ENCODE measurements at regions not wholly inside any gene's neighbourhood (a gene's known extent, or its start where the extent isn't known, plus 50 kb on each side); places are given as distances from the start of the nearest gene placed in this dataset.

GRCh38 chr3:94609908-94610307 is 547.0 kb downstream of the NSUN3 start:
- Histone ChIP-seq H3K4me1 (ENCODE audit: insufficient read depth) (peaks cover 7% of the 10 kb centered on the region; the same call in 1 of the 2 replicates), H4K20me1 (replicated peaks; ENCODE audit: insufficient read depth) (no peaks in the 10 kb centered on the region), H3K36me3 (ENCODE audit: insufficient read depth) (no peaks in the 10 kb centered on the region), H3F3A (replicated peaks; ENCODE audit: low read depth) (no peaks in the 10 kb centered on the region), H3K4me2 (no peak overlapping the region), H3K9me2 (ENCODE audit: insufficient read depth) (no peaks in the 10 kb centered on the region), H3K79me2 (replicated peaks; ENCODE audit: insufficient read depth) (no peaks in the 10 kb centered on the region), H3K27ac (ENCODE audit: low read depth) (no peak overlapping the region), H3K27me3 (ENCODE audit: insufficient read depth) (no peaks in the 10 kb centered on the region), H3K4me3 (no peak overlapping the region), H2AFZ (no peak overlapping the region)
- no peaks in the 10 kb centered on the region; the same call in 2 of the 3 replicates for H3K9me3 Mint-ChIP-seq
- ATAC-seq (no peak), DNase-seq (ENCODE audit: low spot score) (no peak)
- H3K36me3 Mint-ChIP-seq (ENCODE audit: low read depth), result no peaks in the 10 kb centered on the region
- H3K4me1 Mint-ChIP-seq, result peaks cover 7% of the 10 kb centered on the region
- no peak overlapping the region for H3K4me3 Mint-ChIP-seq
- H3K27ac Mint-ChIP-seq, result no peak overlapping the region
- H3K27me3 Mint-ChIP-seq (ENCODE audit: insufficient read depth, low read depth, poor library complexity), result no peaks in the 10 kb centered on the region
- TF ChIP-seq, protein P1, sequence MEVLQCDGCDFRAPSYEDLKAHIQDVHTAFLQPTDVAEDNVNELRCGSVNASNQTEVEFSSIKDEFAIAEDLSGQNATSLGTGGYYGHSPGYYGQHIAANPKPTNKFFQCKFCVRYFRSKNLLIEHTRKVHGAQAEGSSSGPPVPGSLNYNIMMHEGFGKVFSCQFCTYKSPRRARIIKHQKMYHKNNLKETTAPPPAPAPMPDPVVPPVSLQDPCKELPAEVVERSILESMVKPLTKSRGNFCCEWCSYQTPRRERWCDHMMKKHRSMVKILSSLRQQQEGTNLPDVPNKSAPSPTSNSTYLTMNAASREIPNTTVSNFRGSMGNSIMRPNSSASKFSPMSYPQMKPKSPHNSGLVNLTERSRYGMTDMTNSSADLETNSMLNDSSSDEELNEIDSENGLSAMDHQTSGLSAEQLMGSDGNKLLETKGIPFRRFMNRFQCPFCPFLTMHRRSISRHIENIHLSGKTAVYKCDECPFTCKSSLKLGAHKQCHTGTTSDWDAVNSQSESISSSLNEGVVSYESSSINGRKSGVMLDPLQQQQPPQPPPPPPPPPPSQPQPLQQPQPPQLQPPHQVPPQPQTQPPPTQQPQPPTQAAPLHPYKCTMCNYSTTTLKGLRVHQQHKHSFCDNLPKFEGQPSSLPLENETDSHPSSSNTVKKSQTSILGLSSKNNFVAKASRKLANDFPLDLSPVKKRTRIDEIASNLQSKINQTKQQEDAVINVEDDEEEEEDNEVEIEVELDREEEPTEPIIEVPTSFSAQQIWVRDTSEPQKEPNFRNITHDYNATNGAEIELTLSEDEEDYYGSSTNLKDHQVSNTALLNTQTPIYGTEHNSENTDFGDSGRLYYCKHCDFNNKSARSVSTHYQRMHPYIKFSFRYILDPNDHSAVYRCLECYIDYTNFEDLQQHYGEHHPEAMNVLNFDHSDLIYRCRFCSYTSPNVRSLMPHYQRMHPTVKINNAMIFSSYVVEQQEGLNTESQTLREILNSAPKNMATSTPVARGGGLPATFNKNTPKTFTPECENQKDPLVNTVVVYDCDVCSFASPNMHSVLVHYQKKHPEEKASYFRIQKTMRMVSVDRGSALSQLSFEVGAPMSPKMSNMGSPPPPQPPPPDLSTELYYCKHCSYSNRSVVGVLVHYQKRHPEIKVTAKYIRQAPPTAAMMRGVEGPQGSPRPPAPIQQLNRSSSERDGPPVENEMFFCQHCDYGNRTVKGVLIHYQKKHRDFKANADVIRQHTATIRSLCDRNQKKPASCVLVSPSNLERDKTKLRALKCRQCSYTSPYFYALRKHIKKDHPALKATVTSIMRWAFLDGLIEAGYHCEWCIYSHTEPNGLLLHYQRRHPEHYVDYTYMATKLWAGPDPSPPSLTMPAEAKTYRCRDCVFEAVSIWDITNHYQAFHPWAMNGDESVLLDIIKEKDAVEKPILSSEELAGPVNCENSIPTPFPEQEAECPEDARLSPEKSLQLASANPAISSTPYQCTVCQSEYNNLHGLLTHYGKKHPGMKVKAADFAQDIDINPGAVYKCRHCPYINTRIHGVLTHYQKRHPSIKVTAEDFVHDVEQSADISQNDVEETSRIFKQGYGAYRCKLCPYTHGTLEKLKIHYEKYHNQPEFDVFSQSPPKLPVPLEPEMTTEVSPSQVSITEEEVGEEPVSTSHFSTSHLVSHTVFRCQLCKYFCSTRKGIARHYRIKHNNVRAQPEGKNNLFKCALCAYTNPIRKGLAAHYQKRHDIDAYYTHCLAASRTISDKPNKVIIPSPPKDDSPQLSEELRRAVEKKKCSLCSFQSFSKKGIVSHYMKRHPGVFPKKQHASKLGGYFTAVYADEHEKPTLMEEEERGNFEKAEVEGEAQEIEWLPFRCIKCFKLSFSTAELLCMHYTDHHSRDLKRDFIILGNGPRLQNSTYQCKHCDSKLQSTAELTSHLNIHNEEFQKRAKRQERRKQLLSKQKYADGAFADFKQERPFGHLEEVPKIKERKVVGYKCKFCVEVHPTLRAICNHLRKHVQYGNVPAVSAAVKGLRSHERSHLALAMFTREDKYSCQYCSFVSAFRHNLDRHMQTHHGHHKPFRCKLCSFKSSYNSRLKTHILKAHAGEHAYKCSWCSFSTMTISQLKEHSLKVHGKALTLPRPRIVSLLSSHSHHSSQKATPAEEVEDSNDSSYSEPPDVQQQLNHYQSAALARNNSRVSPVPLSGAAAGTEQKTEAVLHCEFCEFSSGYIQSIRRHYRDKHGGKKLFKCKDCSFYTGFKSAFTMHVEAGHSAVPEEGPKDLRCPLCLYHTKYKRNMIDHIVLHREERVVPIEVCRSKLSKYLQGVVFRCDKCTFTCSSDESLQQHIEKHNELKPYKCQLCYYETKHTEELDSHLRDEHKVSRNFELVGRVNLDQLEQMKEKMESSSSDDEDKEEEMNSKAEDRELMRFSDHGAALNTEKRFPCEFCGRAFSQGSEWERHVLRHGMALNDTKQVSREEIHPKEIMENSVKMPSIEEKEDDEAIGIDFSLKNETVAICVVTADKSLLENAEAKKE (CRISPR knock-in tag; IDR thresholded peaks at IDR 0.05), result no peak
- no peak for TF ChIP-seq STAT1 (IDR thresholded peaks at IDR 0.05; ENCODE audit: unreplicated experiment)
- TF ChIP-seq CREB1 (CRISPR knock-in tag; IDR thresholded peaks at IDR 0.05; ENCODE audit: low read depth), result no peak
- no peak for TF ChIP-seq REST (IDR thresholded peaks at IDR 0.05; ENCODE audit: unreplicated experiment)
- no peak for TF ChIP-seq POLR2AphosphoS5 (IDR thresholded peaks at IDR 0.05; ENCODE audit: low read depth)
- no peak for TF ChIP-seq NANOG (IDR thresholded peaks at IDR 0.05; ENCODE audit: borderline replicate concordance)
- no peak for TF ChIP-seq ZNF114 (CRISPR knock-in tag; IDR thresholded peaks at IDR 0.05)
- TF ChIP-seq, protein P2, sequence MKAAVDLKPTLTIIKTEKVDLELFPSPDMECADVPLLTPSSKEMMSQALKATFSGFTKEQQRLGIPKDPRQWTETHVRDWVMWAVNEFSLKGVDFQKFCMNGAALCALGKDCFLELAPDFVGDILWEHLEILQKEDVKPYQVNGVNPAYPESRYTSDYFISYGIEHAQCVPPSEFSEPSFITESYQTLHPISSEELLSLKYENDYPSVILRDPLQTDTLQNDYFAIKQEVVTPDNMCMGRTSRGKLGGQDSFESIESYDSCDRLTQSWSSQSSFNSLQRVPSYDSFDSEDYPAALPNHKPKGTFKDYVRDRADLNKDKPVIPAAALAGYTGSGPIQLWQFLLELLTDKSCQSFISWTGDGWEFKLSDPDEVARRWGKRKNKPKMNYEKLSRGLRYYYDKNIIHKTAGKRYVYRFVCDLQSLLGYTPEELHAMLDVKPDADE (IDR thresholded peaks at IDR 0.05), result no peak
- no peak for TF ChIP-seq EZH2phosphoT487 (IDR thresholded peaks at IDR 0.05; ENCODE audit: unreplicated experiment)
- TF ChIP-seq EZH2 (IDR thresholded peaks at IDR 0.05; ENCODE audit: low read depth, unreplicated experiment), result no peak

Measured in GM23338 (cell line).